ENCODE measurements at regions not wholly inside any gene's neighbourhood (a gene's known extent, or its start where the extent isn't known, plus 50 kb on each side); places are given as distances from the start of the nearest gene placed in this dataset.
"Not testable (repeated sequence)": the region's sequence is repeated elsewhere in the genome, so short reads cannot be mapped to it uniquely, and the experiment has no call there.

DNA sequence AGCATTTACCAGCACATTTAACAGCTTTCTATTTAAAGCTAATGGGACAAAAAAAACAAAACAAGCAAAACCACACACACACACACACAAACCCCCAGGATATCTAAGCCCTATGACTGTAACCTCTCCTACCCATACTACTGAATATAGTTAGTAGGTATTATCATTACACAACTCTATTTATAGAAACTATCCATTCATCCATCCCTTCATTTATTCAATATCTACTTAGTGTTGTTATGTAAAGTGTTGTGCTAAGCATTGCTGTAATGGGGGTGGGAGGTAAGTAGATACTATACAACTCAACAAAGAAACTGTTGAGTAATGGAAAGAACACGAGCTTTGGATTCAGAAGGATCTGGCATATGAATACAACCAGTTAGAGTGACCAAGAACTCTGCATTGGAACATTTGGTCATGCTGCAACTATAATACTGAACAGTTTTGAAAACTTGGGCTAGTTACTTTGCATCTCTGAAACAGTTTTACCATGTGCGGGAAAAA, 82.3 kb upstream of the ZNF608 start:
- H3K9me2 ChIP-seq (ENCODE audit: insufficient read depth, low read length) = no peaks in the 10 kb centered on the region
- H3K36me3 ChIP-seq (ENCODE audit: insufficient read depth, low read length) = no peaks in the 10 kb centered on the region; the same call in 1 of the 2 replicates
- H4K20me1 ChIP-seq (ENCODE audit: insufficient read depth, low read length) = no peaks in the 10 kb centered on the region
- peaks cover 44% of the 10 kb centered on the region for H3K4me1 ChIP-seq (ENCODE audit: insufficient read depth, low read length, poor library complexity, severe bottlenecking)
- DNase-seq (ENCODE audit: low spot score) = no peak
- H3K4me2 ChIP-seq (ENCODE audit: low read length) = no peak overlapping the region
- BruUV-seq (replicated peaks) = no TSS peak
- no peak overlapping the region for H3K4me3 ChIP-seq (ENCODE audit: low read depth, low read length, poor library complexity, severe bottlenecking)
- peaks cover 15% of the 10 kb centered on the region for H3K9me3 ChIP-seq (ENCODE audit: low read length)
- no peak for TF ChIP-seq EZH2phosphoT487 (IDR thresholded peaks at IDR 0.05; ENCODE audit: borderline replicate concordance, low read depth, low read length)
- TF ChIP-seq, protein P1, sequence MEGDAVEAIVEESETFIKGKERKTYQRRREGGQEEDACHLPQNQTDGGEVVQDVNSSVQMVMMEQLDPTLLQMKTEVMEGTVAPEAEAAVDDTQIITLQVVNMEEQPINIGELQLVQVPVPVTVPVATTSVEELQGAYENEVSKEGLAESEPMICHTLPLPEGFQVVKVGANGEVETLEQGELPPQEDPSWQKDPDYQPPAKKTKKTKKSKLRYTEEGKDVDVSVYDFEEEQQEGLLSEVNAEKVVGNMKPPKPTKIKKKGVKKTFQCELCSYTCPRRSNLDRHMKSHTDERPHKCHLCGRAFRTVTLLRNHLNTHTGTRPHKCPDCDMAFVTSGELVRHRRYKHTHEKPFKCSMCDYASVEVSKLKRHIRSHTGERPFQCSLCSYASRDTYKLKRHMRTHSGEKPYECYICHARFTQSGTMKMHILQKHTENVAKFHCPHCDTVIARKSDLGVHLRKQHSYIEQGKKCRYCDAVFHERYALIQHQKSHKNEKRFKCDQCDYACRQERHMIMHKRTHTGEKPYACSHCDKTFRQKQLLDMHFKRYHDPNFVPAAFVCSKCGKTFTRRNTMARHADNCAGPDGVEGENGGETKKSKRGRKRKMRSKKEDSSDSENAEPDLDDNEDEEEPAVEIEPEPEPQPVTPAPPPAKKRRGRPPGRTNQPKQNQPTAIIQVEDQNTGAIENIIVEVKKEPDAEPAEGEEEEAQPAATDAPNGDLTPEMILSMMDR (conservative IDR thresholded peaks at IDR 0.05; ENCODE audit: low read length) = no peak
- H3K79me2 ChIP-seq (ENCODE audit: insufficient read depth, low read depth, low read length) = no peaks in the 10 kb centered on the region
- H3K27ac ChIP-seq (ENCODE audit: low read depth, low read length, poor library complexity, severe bottlenecking) = no peak overlapping the region
- POLR2A ChIA-PET = interaction anchor here (0.5 to 1.6 kb wide), 5 partner anchors 15 to 417 kb away, joined by 3 to 4 read pairs (median 3); no protein-coding TSS in a partner anchor
- intact Hi-C loops (cut with micrococcal nuclease; ENCODE audit: unreplicated experiment) = loop anchor here (5.0 kb wide), 2 partner anchors 81 to 176 kb away; partner anchors contain the start of gene ZNF608
- CTCF ChIA-PET (ENCODE audit: unreplicated experiment) = interaction anchor here (0.6 kb wide), 1 partner anchor 81 kb away, joined by 3 read pairs; no protein-coding TSS in a partner anchor
- peak overlapping the region; percentile 53; the same call in 1 of the 2 replicates for H2AFZ ChIP-seq (ENCODE audit: low read length)

DNA sequence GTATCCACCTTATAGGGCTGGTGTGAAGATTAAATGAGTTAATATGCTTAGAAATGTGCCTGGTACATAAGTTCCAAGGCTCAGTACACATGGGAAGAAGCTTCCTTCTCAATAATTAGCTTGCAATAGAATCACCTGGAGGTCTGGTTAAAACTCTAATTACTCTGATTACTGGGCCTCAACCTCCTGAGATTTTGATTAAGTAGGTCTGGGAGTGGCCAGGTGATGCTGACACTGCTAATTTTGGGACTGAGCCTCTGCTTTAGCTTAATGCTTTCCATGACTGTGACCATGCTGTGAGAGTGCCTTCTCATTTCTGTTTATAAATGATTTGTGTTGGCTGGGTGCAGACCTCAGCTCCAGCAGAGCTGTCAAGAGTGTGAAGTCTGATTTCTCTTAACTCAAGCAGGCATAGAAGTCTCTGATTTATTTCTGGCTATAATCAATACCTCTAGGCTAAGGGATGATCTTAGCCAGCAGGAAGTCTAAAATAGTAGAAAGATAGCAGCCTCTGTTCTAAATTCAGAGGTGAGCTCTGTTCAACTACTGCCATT, 85.3 kb upstream of the ZNF608 start:
- no peak overlapping the region for H3K27ac ChIP-seq (ENCODE audit: low read depth, low read length, poor library complexity, severe bottlenecking)
- no peak overlapping the region for H3K4me3 ChIP-seq (ENCODE audit: low read depth, low read length, poor library complexity, severe bottlenecking)
- ChIA-PET CTCF (ENCODE audit: unreplicated experiment) (interaction anchor here (0.9 kb wide), 1 partner anchor 119 kb away, joined by 4 read pairs; no protein-coding TSS in a partner anchor), POLR2A (interaction anchor here (0.5 kb wide), 1 partner anchor 98 kb away, joined by 5 read pairs; no protein-coding TSS in a partner anchor)
- TF ChIP-seq, protein P1 (conservative IDR thresholded peaks at IDR 0.05; ENCODE audit: low read length) = no peak
- TF ChIP-seq EZH2phosphoT487 (IDR thresholded peaks at IDR 0.05; ENCODE audit: borderline replicate concordance, low read depth, low read length) = no peak
- no TSS peak for BruUV-seq (replicated peaks)
- peak overlapping the region; percentile 34; the same call in 1 of the 2 replicates for H2AFZ ChIP-seq (ENCODE audit: low read length)
- H3K36me3 ChIP-seq (ENCODE audit: insufficient read depth, low read length) = no peaks in the 10 kb centered on the region; the same call in 1 of the 2 replicates
- H3K9me3 ChIP-seq (ENCODE audit: low read length) = peaks cover 25% of the 10 kb centered on the region
- H3K9me2 ChIP-seq (ENCODE audit: insufficient read depth, low read length) = no peaks in the 10 kb centered on the region
- intact Hi-C loops (cut with micrococcal nuclease; ENCODE audit: unreplicated experiment) = no loop called here
- H3K79me2 ChIP-seq (ENCODE audit: insufficient read depth, low read depth, low read length) = no peaks in the 10 kb centered on the region
- no peak overlapping the region for H3K4me2 ChIP-seq (ENCODE audit: low read length)
- no peaks in the 10 kb centered on the region for H4K20me1 ChIP-seq (ENCODE audit: insufficient read depth, low read length)
- DNase-seq (ENCODE audit: low spot score) = no peak
- peaks cover 18% of the 10 kb centered on the region for H3K4me1 ChIP-seq (ENCODE audit: insufficient read depth, low read length, poor library complexity, severe bottlenecking)

DNA sequence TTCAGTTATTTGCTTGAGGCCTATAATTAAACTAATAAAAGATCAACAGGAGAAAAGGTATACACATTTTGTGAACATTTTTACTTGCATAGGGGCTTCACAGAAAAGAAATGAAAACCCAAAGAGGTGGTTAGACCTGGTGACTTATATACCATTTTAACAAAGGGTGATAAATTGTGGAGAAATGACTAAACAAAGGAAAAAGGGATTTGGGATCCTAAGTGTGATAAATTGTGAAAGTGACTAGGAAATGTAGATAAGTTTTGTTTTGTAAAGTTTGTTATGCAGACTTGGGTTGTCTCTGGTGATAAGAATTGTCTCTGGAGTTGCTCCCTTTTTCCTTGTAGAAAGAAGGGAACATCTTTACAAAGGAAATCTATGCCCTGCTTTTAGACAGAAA, 86.1 kb upstream of the ZNF608 start:
- peaks cover 25% of the 10 kb centered on the region for H3K9me3 ChIP-seq (ENCODE audit: low read length)
- no peak overlapping the region for H3K27ac ChIP-seq (ENCODE audit: low read depth, low read length, poor library complexity, severe bottlenecking)
- no peak for DNase-seq (ENCODE audit: low spot score)
- no peaks in the 10 kb centered on the region; the same call in 1 of the 2 replicates for H3K36me3 ChIP-seq (ENCODE audit: insufficient read depth, low read length)
- no peaks in the 10 kb centered on the region for H3K9me2 ChIP-seq (ENCODE audit: insufficient read depth, low read length)
- no peaks in the 10 kb centered on the region for H4K20me1 ChIP-seq (ENCODE audit: insufficient read depth, low read length)
- no peaks in the 10 kb centered on the region for H3K79me2 ChIP-seq (ENCODE audit: insufficient read depth, low read depth, low read length)
- H3K4me2 ChIP-seq (ENCODE audit: low read length) = no peak overlapping the region
- H3K4me1 ChIP-seq (ENCODE audit: insufficient read depth, low read length, poor library complexity, severe bottlenecking) = peaks cover 18% of the 10 kb centered on the region
- ChIA-PET POLR2A (no interaction called here), CTCF (ENCODE audit: unreplicated experiment) (no interaction called here)
- intact Hi-C loops (cut with micrococcal nuclease; ENCODE audit: unreplicated experiment) = no loop called here
- BruUV-seq (replicated peaks) = no TSS peak
- H2AFZ ChIP-seq (ENCODE audit: low read length) = peak overlapping the region; percentile 34; the same call in 1 of the 2 replicates
- H3K4me3 ChIP-seq (ENCODE audit: low read depth, low read length, poor library complexity, severe bottlenecking) = no peak overlapping the region
- TF ChIP-seq EZH2phosphoT487 (IDR thresholded peaks at IDR 0.05; ENCODE audit: borderline replicate concordance, low read depth, low read length) = no peak
- TF ChIP-seq, protein P1 (conservative IDR thresholded peaks at IDR 0.05; ENCODE audit: low read length) = no peak

DNA sequence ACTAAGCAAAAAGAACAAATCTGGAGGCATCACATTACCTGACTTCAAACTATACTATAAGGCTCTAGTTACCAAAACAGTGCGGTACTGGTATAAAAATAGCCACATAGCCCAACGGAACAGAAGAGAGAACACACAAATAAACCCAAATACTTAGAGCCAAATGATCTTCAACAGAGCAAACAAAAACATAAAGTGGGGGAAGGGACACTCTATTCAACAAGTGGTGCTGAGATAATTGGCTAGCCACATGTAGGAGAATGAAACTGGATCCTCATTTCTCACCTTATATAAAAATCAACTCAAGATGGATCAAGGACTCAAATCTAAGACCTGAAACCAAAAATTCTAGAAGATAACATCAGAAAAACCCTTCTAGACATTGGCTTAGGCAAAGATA, 89.9 kb upstream of the ZNF608 start:
- H3K27ac ChIP-seq (ENCODE audit: low read depth, low read length, poor library complexity, severe bottlenecking); H2AFZ ChIP-seq (ENCODE audit: low read length); CTCF ChIA-PET (ENCODE audit: unreplicated experiment); H3K9me2 ChIP-seq (ENCODE audit: insufficient read depth, low read length); DNase-seq (ENCODE audit: low spot score); H3K79me2 ChIP-seq (ENCODE audit: insufficient read depth, low read depth, low read length); H3K4me2 ChIP-seq (ENCODE audit: low read length); H3K36me3 ChIP-seq (ENCODE audit: insufficient read depth, low read length); H4K20me1 ChIP-seq (ENCODE audit: insufficient read depth, low read length); H3K4me3 ChIP-seq (ENCODE audit: low read depth, low read length, poor library complexity, severe bottlenecking); intact Hi-C loops (cut with micrococcal nuclease; ENCODE audit: unreplicated experiment); BruUV-seq (replicated peaks): not testable (repeated sequence)
- POLR2A ChIA-PET = interaction anchor here (0.6 kb wide), 1 partner anchor 60 kb away, joined by 3 read pairs; no protein-coding TSS in a partner anchor
- Histone ChIP-seq H3K4me1 (ENCODE audit: insufficient read depth, low read length, poor library complexity, severe bottlenecking) (peaks cover 11% of the 10 kb centered on the region), H3K9me3 (ENCODE audit: low read length) (peaks cover 25% of the 10 kb centered on the region)
